OCI-LY1 (cell line): ENCODE measurements at regions not wholly inside any gene's neighbourhood (a gene's known extent, or its start where the extent isn't known, plus 50 kb on each side); places are given as distances from the start of the nearest gene placed in this dataset.

ENCODE experiments used
- H2AFZ ChIP-seq: fragments of 200-600 bp; sonication (generic), shearing (Covaris generic); 2 replicates; pipeline ENCODE4 v1.6.0; 2014; ENCODE audit warnings: antibody characterized with exemption, mild to moderate bottlenecking, low read length
- H3F3A ChIP-seq: fragments of 200-600 bp; sonication (generic), shearing (Covaris generic); 2 replicates; pipeline ENCODE4 v1.6.0; 2014; ENCODE audit warnings: mild to moderate bottlenecking, antibody characterized with exemption, low read length, moderate library complexity; ENCODE audit not compliant: insufficient read depth
- H3K27ac ChIP-seq: fragments of 200-600 bp; sonication (generic); 2 replicates; pipeline ENCODE4 v1.5.1; 2014; ENCODE audit warnings: low read length, mixed run types, mild to moderate bottlenecking, low read depth; ENCODE audit not compliant: poor library complexity, severe bottlenecking
- H3K27me3 ChIP-seq: fragments of 200-600 bp; sonication (generic); 2 replicates; pipeline ENCODE4 v1.6.0; 2014; ENCODE audit warnings: antibody characterized with exemption, mild to moderate bottlenecking, low read length, moderate library complexity; ENCODE audit not compliant: insufficient read depth
- H3K36me3 ChIP-seq: fragments of 200-600 bp; sonication (generic); 2 replicates; pipeline ENCODE4 v1.6.1; 2014; ENCODE audit warnings: mild to moderate bottlenecking, antibody characterized with exemption, low read length, moderate library complexity, mixed read lengths; ENCODE audit not compliant: insufficient read depth
- H3K4me1 ChIP-seq: fragments of 200-600 bp; sonication (generic); 2 replicates; pipeline ENCODE4 v1.5.1; 2014; ENCODE audit warnings: mild to moderate bottlenecking, low read length, moderate library complexity; ENCODE audit not compliant: insufficient read depth, severe bottlenecking
- H3K4me2 ChIP-seq: fragments of 200-600 bp; sonication (generic), shearing (Covaris generic); 2 replicates; pipeline ENCODE4 v1.6.1; 2014; ENCODE audit warnings: low read length
- H3K4me3 ChIP-seq: fragments of 200-600 bp; sonication (generic); 2 replicates; pipeline ENCODE4 v1.5.1; 2014; ENCODE audit warnings: low read length, low read depth, mild to moderate bottlenecking, mixed read lengths; ENCODE audit not compliant: poor library complexity, severe bottlenecking
- H3K79me2 ChIP-seq: fragments of 200-600 bp; shearing (Covaris generic); 2 replicates; pipeline ENCODE4 v1.6.1; 2016; ENCODE audit warnings: mixed run types, low read length, mixed read lengths; ENCODE audit not compliant: insufficient read depth
- H3K9ac ChIP-seq: fragments of 200-600 bp; sonication (generic), shearing (Covaris generic); 2 replicates; pipeline ENCODE4 v1.6.1; 2014; ENCODE audit warnings: mild to moderate bottlenecking, low read length, mixed read lengths
- H3K9me2 ChIP-seq: fragments of 200-600 bp; sonication (generic), shearing (Covaris generic); 2 replicates; pipeline ENCODE4 v1.6.1; 2014; ENCODE audit warnings: low read depth, mild to moderate bottlenecking, low read length, mixed read lengths
- H3K9me3 ChIP-seq: fragments of 200-600 bp; shearing (Covaris generic); 2 replicates; pipeline ENCODE4 v1.6.1; 2014; ENCODE audit warnings: low read length, mixed read lengths
- H4K20me1 ChIP-seq: fragments of 200-600 bp; sonication (generic), shearing (Covaris generic); 2 replicates; pipeline ENCODE4 v1.6.0; 2016; ENCODE audit warnings: mild to moderate bottlenecking, low read length; ENCODE audit not compliant: insufficient read depth
- CTCF ChIP-seq: fragments of 200-600 bp; sonication (generic), shearing (Covaris generic); IDR thresholded peaks from 2 replicates; pipeline ENCODE4 v1.5.1; 2017; ENCODE audit warnings: mild to moderate bottlenecking, antibody characterized with exemption, low read length, moderate library complexity, mixed read lengths
- EZH2 ChIP-seq: fragments of 200-600 bp; sonication (generic), shearing (Covaris generic); IDR thresholded peaks from 2 replicates; pipeline ENCODE4 v1.8.0; 2017; ENCODE audit warnings: borderline replicate concordance, mixed run types, mild to moderate bottlenecking, antibody characterized with exemption, low read length, moderate library complexity, mixed read lengths

- Histone ChIP-seq H3K27me3 (no peaks in the 10 kb centered on the region), H3K27ac (no peak overlapping the region), H3K4me3 (no peak overlapping the region), H3K4me1 (no peaks in the 10 kb centered on the region), H3K9ac (no peak overlapping the region), H3K9me2 (no peaks in the 10 kb centered on the region), H3K9me3 (no peaks in the 10 kb centered on the region), H3K36me3 (no peaks in the 10 kb centered on the region), H3K79me2 (no peaks in the 10 kb centered on the region), H3F3A (no peaks in the 10 kb centered on the region), H4K20me1 (no peaks in the 10 kb centered on the region), H3K4me2 (no peak overlapping the region), H2AFZ (no peak overlapping the region)
- TF ChIP-seq EZH2 (no peak), CTCF (no peak)
Observed at GRCh38 chr3:166556955-166557354, 719.7 kb upstream of the BCHE start.

DNA sequence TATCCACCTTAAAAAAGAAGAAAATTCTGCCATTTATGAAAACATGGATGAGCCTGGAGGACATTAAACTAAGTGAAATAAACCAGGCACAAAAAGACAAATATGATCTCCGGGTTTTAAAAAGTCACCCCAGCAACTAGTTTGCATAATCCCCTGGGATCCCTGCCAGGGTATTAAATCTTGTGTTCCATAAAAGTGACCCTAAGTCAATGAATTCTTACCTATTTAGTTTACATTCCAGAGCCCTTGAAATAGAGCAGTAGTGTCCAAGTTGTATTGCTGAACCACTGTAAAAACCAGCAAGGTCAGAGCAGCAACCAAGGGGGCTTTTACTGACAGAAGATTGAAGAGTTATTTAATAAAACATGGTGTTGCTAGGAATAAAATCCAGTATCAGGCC, 716.8 kb upstream of the BCHE start:
- no peak overlapping the region for H2AFZ ChIP-seq
- no peaks in the 10 kb centered on the region for H3K36me3 ChIP-seq

GRCh38 chr3:166533740-166534139, 696.5 kb upstream of the BCHE start:
- Histone ChIP-seq H3K27me3 (no peaks in the 10 kb centered on the region), H3K27ac (no peak overlapping the region), H3K4me2 (no peak overlapping the region), H3K4me3 (no peak overlapping the region), H3K36me3 (no peaks in the 10 kb centered on the region), H3K79me2 (no peaks in the 10 kb centered on the region), H3K9me2 (peaks cover 6% of the 10 kb centered on the region), H3K9ac (no peak overlapping the region), H2AFZ (0 out of 2 replicates have a peak overlapping the region, but pooled peaks have one; percentile 23), H4K20me1 (no peaks in the 10 kb centered on the region), H3F3A (no peaks in the 10 kb centered on the region), H3K4me1 (no peaks in the 10 kb centered on the region), H3K9me3 (peaks cover 3% of the 10 kb centered on the region; the same call in 1 of the 2 replicates)
- TF ChIP-seq EZH2 (no peak), CTCF (no peak)

More for the DNA sequence above, 716.8 kb upstream of the BCHE start:
- no peak overlapping the region for H3K4me2 ChIP-seq
- no peaks in the 10 kb centered on the region for H3K9me3 ChIP-seq
- no peaks in the 10 kb centered on the region for H3F3A ChIP-seq
- H3K27me3 ChIP-seq: no peaks in the 10 kb centered on the region
- H4K20me1 ChIP-seq: no peaks in the 10 kb centered on the region
- no peaks in the 10 kb centered on the region for H3K9me2 ChIP-seq
- no peaks in the 10 kb centered on the region for H3K79me2 ChIP-seq
- no peak overlapping the region for H3K27ac ChIP-seq
- no peaks in the 10 kb centered on the region for H3K4me1 ChIP-seq
- H3K9ac ChIP-seq: no peak overlapping the region
- H3K4me3 ChIP-seq: no peak overlapping the region
- no peak for TF ChIP-seq CTCF
- TF ChIP-seq EZH2: no peak
